ENCODE measurements at regions not wholly inside any gene's neighbourhood (a gene's known extent, or its start where the extent isn't known, plus 50 kb on each side); places are given as distances from the start of the nearest gene placed in this dataset.

- Histone ChIP-seq H3K9me3 (ENCODE audit: control insufficient read depth, insufficient read depth, low read depth, low read length) (no peaks in the 10 kb centered on the region), H3K27ac (ENCODE audit: extremely low read depth, low read depth, low read length) (no peak overlapping the region), H3K36me3 (ENCODE audit: control insufficient read depth in 2 of 2, insufficient read depth in 1 of 2, low read length in 2 of 2) (no peaks in the 10 kb centered on the region), H3K4me3 (ENCODE audit: low read depth, low read length) (no peak overlapping the region), H3K4me1 (ENCODE audit: control insufficient read depth, insufficient read depth, low read length) (no peaks in the 10 kb centered on the region)
- ChIA-PET CTCF (no interaction called here), POLR2A (no interaction called here)
- TF ChIP-seq ZNF202 (tag by site-specific recombination; IDR thresholded peaks at IDR 0.05; ENCODE audit: borderline replicate concordance) (no peak), KLF1 (tag by site-specific recombination; IDR thresholded peaks at IDR 0.05) (no peak), ZFP69B (tag by site-specific recombination; IDR thresholded peaks at IDR 0.05) (no peak), ZBTB48 (tag by site-specific recombination; IDR thresholded peaks at IDR 0.05) (no peak), ZNF791 (tag by site-specific recombination; IDR thresholded peaks at IDR 0.05) (no peak), ZNF658 (tag by site-specific recombination; IDR thresholded peaks at IDR 0.05) (no peak), ZNF677 (tag by site-specific recombination; IDR thresholded peaks at IDR 0.05) (no peak), BCL11A (tag by site-specific recombination; IDR thresholded peaks at IDR 0.05; ENCODE audit: low read depth) (no peak), ZNF350 (tag by site-specific recombination; IDR thresholded peaks at IDR 0.05) (no peak), ZNF521 (tag by site-specific recombination; IDR thresholded peaks at IDR 0.05) (no peak), ZNF585B (tag by site-specific recombination; IDR thresholded peaks at IDR 0.05) (no peak), ZNF626 (tag by site-specific recombination; IDR thresholded peaks at IDR 0.05) (no peak)
- TF ChIP-seq, protein P1, sequence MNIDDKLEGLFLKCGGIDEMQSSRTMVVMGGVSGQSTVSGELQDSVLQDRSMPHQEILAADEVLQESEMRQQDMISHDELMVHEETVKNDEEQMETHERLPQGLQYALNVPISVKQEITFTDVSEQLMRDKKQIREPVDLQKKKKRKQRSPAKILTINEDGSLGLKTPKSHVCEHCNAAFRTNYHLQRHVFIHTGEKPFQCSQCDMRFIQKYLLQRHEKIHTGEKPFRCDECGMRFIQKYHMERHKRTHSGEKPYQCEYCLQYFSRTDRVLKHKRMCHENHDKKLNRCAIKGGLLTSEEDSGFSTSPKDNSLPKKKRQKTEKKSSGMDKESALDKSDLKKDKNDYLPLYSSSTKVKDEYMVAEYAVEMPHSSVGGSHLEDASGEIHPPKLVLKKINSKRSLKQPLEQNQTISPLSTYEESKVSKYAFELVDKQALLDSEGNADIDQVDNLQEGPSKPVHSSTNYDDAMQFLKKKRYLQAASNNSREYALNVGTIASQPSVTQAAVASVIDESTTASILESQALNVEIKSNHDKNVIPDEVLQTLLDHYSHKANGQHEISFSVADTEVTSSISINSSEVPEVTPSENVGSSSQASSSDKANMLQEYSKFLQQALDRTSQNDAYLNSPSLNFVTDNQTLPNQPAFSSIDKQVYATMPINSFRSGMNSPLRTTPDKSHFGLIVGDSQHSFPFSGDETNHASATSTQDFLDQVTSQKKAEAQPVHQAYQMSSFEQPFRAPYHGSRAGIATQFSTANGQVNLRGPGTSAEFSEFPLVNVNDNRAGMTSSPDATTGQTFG (tag by site-specific recombination; IDR thresholded peaks at IDR 0.05; ENCODE audit: borderline replicate concordance), result no peak
- TF ChIP-seq, protein P2, sequence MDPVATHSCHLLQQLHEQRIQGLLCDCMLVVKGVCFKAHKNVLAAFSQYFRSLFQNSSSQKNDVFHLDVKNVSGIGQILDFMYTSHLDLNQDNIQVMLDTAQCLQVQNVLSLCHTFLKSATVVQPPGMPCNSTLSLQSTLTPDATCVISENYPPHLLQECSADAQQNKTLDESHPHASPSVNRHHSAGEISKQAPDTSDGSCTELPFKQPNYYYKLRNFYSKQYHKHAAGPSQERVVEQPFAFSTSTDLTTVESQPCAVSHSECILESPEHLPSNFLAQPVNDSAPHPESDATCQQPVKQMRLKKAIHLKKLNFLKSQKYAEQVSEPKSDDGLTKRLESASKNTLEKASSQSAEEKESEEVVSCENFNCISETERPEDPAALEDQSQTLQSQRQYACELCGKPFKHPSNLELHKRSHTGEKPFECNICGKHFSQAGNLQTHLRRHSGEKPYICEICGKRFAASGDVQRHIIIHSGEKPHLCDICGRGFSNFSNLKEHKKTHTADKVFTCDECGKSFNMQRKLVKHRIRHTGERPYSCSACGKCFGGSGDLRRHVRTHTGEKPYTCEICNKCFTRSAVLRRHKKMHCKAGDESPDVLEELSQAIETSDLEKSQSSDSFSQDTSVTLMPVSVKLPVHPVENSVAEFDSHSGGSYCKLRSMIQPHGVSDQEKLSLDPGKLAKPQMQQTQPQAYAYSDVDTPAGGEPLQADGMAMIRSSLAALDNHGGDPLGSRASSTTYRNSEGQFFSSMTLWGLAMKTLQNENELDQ (tag by site-specific recombination; IDR thresholded peaks at IDR 0.05; ENCODE audit: low read depth), result no peak
Measured at GRCh38 chrX:6985537-6985936, 162.0 kb upstream of the STS start.

DNA sequence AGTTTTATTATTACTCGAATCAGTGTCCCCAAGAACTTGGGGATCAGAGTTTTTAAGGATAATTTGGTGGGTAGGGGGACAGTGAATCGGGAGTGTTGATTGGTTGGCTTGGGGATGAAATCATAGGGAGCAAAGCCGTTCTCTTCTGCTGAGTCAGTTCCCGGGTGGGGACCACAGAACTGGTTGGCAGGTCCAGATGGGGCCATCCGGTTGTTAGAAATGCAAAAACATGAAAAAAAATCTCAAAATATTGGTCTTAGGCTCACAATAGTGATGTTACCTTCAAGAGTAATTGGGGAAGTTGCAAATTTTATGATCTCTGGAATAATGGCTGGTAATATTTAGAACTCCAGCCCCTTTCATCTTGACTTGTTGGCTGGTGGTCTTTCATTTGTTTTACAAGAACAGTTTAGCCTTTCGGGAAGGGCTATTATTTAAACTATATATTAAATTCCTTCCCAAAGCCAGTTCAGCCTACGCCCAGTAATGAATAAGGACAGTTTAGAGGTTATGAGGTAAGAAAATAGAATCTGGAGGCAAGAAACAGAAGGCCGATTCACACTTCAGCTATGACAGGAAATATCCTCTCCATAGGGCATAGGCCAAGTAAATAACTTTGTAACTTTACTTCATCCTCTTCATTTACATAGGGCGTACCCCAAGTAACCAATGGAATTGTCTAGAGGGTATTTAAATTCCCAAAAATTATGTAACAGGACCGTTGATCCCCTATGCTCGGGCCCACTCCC is 164.1 kb upstream of the STS start:
- ChIA-PET POLR2A (no interaction called here), CTCF (no interaction called here)
- TF ChIP-seq HOXA7 (CRISPR knock-in tag; IDR thresholded peaks at IDR 0.05; ENCODE audit: borderline replicate concordance) (no peak), WT1 (tag by site-specific recombination; IDR thresholded peaks at IDR 0.05) (no peak), ZNF513 (tag by site-specific recombination; IDR thresholded peaks at IDR 0.05) (no peak), ZNF2 (tag by site-specific recombination; IDR thresholded peaks at IDR 0.05) (no peak), ZNF174 (tag by site-specific recombination; IDR thresholded peaks at IDR 0.05) (no peak), GFI1B (tag by site-specific recombination; IDR thresholded peaks at IDR 0.05) (no peak), GLI2 (tag by site-specific recombination; IDR thresholded peaks at IDR 0.05; ENCODE audit: borderline replicate concordance, low read depth) (no peak), ZBTB7A (tag by site-specific recombination; IDR thresholded peaks at IDR 0.05; ENCODE audit: low read depth) (no peak), ZNF350 (tag by site-specific recombination; IDR thresholded peaks at IDR 0.05) (no peak)
- no peaks in the 10 kb centered on the region for H3K4me1 ChIP-seq (ENCODE audit: control insufficient read depth, insufficient read depth, low read length)
- H3K27ac ChIP-seq (ENCODE audit: extremely low read depth, low read depth, low read length), result no peak overlapping the region
- no peak overlapping the region for H3K4me3 ChIP-seq (ENCODE audit: low read depth, low read length)
- no peaks in the 10 kb centered on the region for H3K36me3 ChIP-seq (ENCODE audit: control insufficient read depth in 2 of 2, insufficient read depth in 1 of 2, low read length in 2 of 2)
- no peaks in the 10 kb centered on the region for H3K9me3 ChIP-seq (ENCODE audit: control insufficient read depth, insufficient read depth, low read depth, low read length)
